Trophoblast cell (in vitro differentiated cells and primary cell): ENCODE measurements at regions not wholly inside any gene's neighbourhood (a gene's known extent, or its start where the extent isn't known, plus 50 kb on each side); places are given as distances from the start of the nearest gene placed in this dataset.

ENCODE experiments used
- DNase-seq, 2 donors: peaks; one replicate each; pipeline ENCODE4 v3.0.0-alpha.2; 2016
- H2AFZ ChIP-seq: 2 replicates; pipeline ENCODE4 v1.6.1; 2013; ENCODE audit warnings: low read length, moderate library complexity, mild to moderate bottlenecking; ENCODE audit not compliant: insufficient read depth, poor library complexity
- H2AK5ac ChIP-seq: 2 replicates; pipeline ENCODE4 v1.6.1; 2013; ENCODE audit warnings: mild to moderate bottlenecking, low read length
- H2BK120ac ChIP-seq: 2 replicates; pipeline ENCODE4 v1.6.1; 2013; ENCODE audit warnings: low read length, mild to moderate bottlenecking, moderate library complexity; ENCODE audit not compliant: insufficient read depth, poor library complexity
- H2BK12ac ChIP-seq: 2 replicates; pipeline ENCODE4 v1.6.1; 2013; ENCODE audit warnings: mild to moderate bottlenecking, low read length, moderate library complexity
- H2BK5ac ChIP-seq: 2 replicates; pipeline ENCODE4 v1.6.1; 2013; ENCODE audit warnings: low read length, low read depth, moderate library complexity, mild to moderate bottlenecking; ENCODE audit not compliant: poor library complexity
- H3K14ac ChIP-seq: 2 replicates; pipeline ENCODE4 v1.6.1; 2013; ENCODE audit warnings: mild to moderate bottlenecking, low read length
- H3K18ac ChIP-seq: 2 replicates; pipeline ENCODE4 v1.6.1; 2013; ENCODE audit warnings: mild to moderate bottlenecking, low read length
- H3K23ac ChIP-seq: 2 replicates; pipeline ENCODE4 v1.6.1; 2013; ENCODE audit warnings: low read length
- H3K27ac ChIP-seq: 2 replicates; pipeline ENCODE4 v1.5.1; 2013; ENCODE audit warnings: low read depth, mild to moderate bottlenecking, inconsistent platforms, low read length, moderate library complexity
- H3K27me3 ChIP-seq: 2 replicates; pipeline ENCODE4 v1.6.1; 2013; ENCODE audit warnings: inconsistent platforms, mild to moderate bottlenecking, low read length, moderate library complexity; ENCODE audit not compliant: insufficient read depth
- H3K36me3 ChIP-seq, 2 experiments: 1 replicate in 1 of 2; 2 replicates in 1 of 2; pipeline ENCODE4 v1.6.1; 2013; ENCODE audit warnings: low read length in 2 of 2, mild to moderate bottlenecking in 2 of 2, moderate library complexity in 1 of 2; ENCODE audit not compliant: insufficient read depth in 2 of 2, control insufficient read depth in 1 of 2
- H3K4ac ChIP-seq: 2 replicates; pipeline ENCODE4 v1.6.1; 2013; ENCODE audit warnings: low read depth, mild to moderate bottlenecking, low read length, moderate library complexity
- H3K4me1 ChIP-seq, 2 experiments: 1 replicate in 1 of 2; 2 replicates in 1 of 2; pipeline ENCODE4 v1.6.1; 2013; ENCODE audit warnings: low read length in 2 of 2, mild to moderate bottlenecking in 2 of 2, moderate library complexity in 1 of 2; ENCODE audit not compliant: insufficient read depth in 2 of 2, control insufficient read depth in 1 of 2
- H3K4me2 ChIP-seq: 2 replicates; pipeline ENCODE4 v1.6.1; 2013; ENCODE audit warnings: inconsistent platforms, mild to moderate bottlenecking, low read length, moderate library complexity
- H3K4me3 ChIP-seq: 2 replicates; pipeline ENCODE4 v1.5.1; 2013; ENCODE audit warnings: mild to moderate bottlenecking, low read depth, low read length, inconsistent platforms
- H3K79me1 ChIP-seq: one replicate; pipeline ENCODE4 v1.6.1; 2013; ENCODE audit warnings: low read length
- H3K79me2 ChIP-seq: 2 replicates; pipeline ENCODE4 v1.6.1; 2013; ENCODE audit warnings: low read length, mild to moderate bottlenecking; ENCODE audit not compliant: control insufficient read depth, insufficient read depth, poor library complexity
- H3K9ac ChIP-seq: 2 replicates; pipeline ENCODE4 v1.6.1; 2013; ENCODE audit warnings: mild to moderate bottlenecking, low read length
- H3K9me3 ChIP-seq: 2 replicates; pipeline ENCODE4 v1.6.1; 2013; ENCODE audit warnings: low read depth, mild to moderate bottlenecking, control low read depth, inconsistent platforms, low read length; ENCODE audit not compliant: insufficient read depth
- H4K12ac ChIP-seq: 2 replicates; pipeline ENCODE4 v1.6.1; 2013; ENCODE audit warnings: low read depth, mild to moderate bottlenecking, low read length, moderate library complexity
- H4K8ac ChIP-seq: 2 replicates; pipeline ENCODE4 v1.6.1; 2013; ENCODE audit warnings: low read depth, mild to moderate bottlenecking, low read length, moderate library complexity
- H4K91ac ChIP-seq: one replicate; pipeline ENCODE4 v1.6.1; 2013; ENCODE audit warnings: low read depth, mild to moderate bottlenecking, low read length, moderate library complexity
- WGBS: extraction: QIAGEN DNeasy Blood & Tissue Kit; methylation state at CpG from one replicate; pipeline ENCODE4 v1.1.7; 2013; ENCODE audit warnings: missing lambda C conversion rate; ENCODE audit not compliant: insufficient read length, insufficient coverage; ENCODE audit errors: extremely low coverage; 5-methylcytosine and 5-hydroxymethylcytosine counted together

- no peak overlapping the region for H3K14ac ChIP-seq
- WGBS: no CpG with 5 or more reads among the region's 4 CpGs
- no peak overlapping the region for H4K91ac ChIP-seq
- H3K4me3 ChIP-seq: no peak overlapping the region
- no peak overlapping the region for H3K4me2 ChIP-seq
- H3K79me1 ChIP-seq: no peaks in the 10 kb centered on the region
- no peak overlapping the region for H4K12ac ChIP-seq
- H2BK120ac ChIP-seq: no peak overlapping the region
- no peak overlapping the region for H4K8ac ChIP-seq
- no peak overlapping the region for H3K23ac ChIP-seq
- H2BK12ac ChIP-seq: no peak overlapping the region
- H3K9me3 ChIP-seq: no peaks in the 10 kb centered on the region
- no peak overlapping the region for H3K4ac ChIP-seq
- no peak overlapping the region for H2BK5ac ChIP-seq
- no peak overlapping the region for H3K9ac ChIP-seq
- no peaks in the 10 kb centered on the region for H3K79me2 ChIP-seq
- H3K27me3 ChIP-seq: no peaks in the 10 kb centered on the region
- no peak overlapping the region for H2AK5ac ChIP-seq
- H3K18ac ChIP-seq: no peak overlapping the region
- no peak for DNase-seq
- no peaks in the 10 kb centered on the region for H3K36me3 ChIP-seq
- H2AFZ ChIP-seq: no peak overlapping the region
- H3K27ac ChIP-seq: no peak overlapping the region
- no peaks in the 10 kb centered on the region for H3K4me1 ChIP-seq
These were observed 109.4 kb downstream of the BARHL2 start for GRCh38 chr1:90607736-90608135.

GRCh38 chr1:90605070-90605469, 112.0 kb downstream of the BARHL2 start:
- H2AK5ac ChIP-seq: no peak overlapping the region
- no peaks in the 10 kb centered on the region for H3K9me3 ChIP-seq
- no peaks in the 10 kb centered on the region for H3K79me2 ChIP-seq
- no peaks in the 10 kb centered on the region for H3K79me1 ChIP-seq
- no peaks in the 10 kb centered on the region for H3K27me3 ChIP-seq
- H3K9ac ChIP-seq: no peak overlapping the region
- no peak overlapping the region for H3K23ac ChIP-seq
- no peaks in the 10 kb centered on the region for H3K4me1 ChIP-seq
- no peak overlapping the region for H4K91ac ChIP-seq
- H2BK120ac ChIP-seq: no peak overlapping the region
- WGBS: no CpG with 5 or more reads among the region's 1 CpG
- H3K4me3 ChIP-seq: no peak overlapping the region
- H2AFZ ChIP-seq: no peak overlapping the region
- no peak overlapping the region for H3K14ac ChIP-seq
- no peak overlapping the region for H2BK5ac ChIP-seq
- no peak overlapping the region for H4K12ac ChIP-seq
- H3K4ac ChIP-seq: no peak overlapping the region
- H3K18ac ChIP-seq: no peak overlapping the region
- no peak overlapping the region for H3K4me2 ChIP-seq
- no peak overlapping the region for H4K8ac ChIP-seq
- H3K27ac ChIP-seq: no peak overlapping the region
- no peak for DNase-seq
- H3K36me3 ChIP-seq: no peaks in the 10 kb centered on the region
- no peak overlapping the region for H2BK12ac ChIP-seq

- Histone ChIP-seq H4K8ac (no peak overlapping the region), H3K23ac (no peak overlapping the region), H3K36me3 (no peaks in the 10 kb centered on the region), H2AK5ac (no peak overlapping the region), H3K27me3 (no peaks in the 10 kb centered on the region), H3K4ac (no peak overlapping the region), H2BK5ac (no peak overlapping the region), H3K18ac (no peak overlapping the region), H3K4me1 (no peaks in the 10 kb centered on the region), H4K91ac (no peak overlapping the region), H2BK120ac (no peak overlapping the region), H3K79me2 (no peaks in the 10 kb centered on the region), H2AFZ (no peak overlapping the region), H3K9me3 (peaks cover 3% of the 10 kb centered on the region), H4K12ac (no peak overlapping the region), H3K9ac (no peak overlapping the region), H3K4me3 (no peak overlapping the region), H3K79me1 (no peaks in the 10 kb centered on the region), H3K14ac (no peak overlapping the region), H3K4me2 (no peak overlapping the region), H3K27ac (no peak overlapping the region), H2BK12ac (no peak overlapping the region)
- DNase-seq: no peak
These were observed 123.8 kb downstream of the BARHL2 start for GRCh38 chr1:90593312-90593711.

- DNase-seq: no peak
- Histone ChIP-seq H4K12ac (no peak overlapping the region), H3K4me2 (no peak overlapping the region), H3K9ac (no peak overlapping the region), H2AK5ac (no peak overlapping the region), H2AFZ (no peak overlapping the region), H3K36me3 (no peaks in the 10 kb centered on the region), H3K4ac (no peak overlapping the region), H3K4me3 (no peak overlapping the region), H2BK5ac (no peak overlapping the region), H3K9me3 (no peaks in the 10 kb centered on the region), H4K91ac (no peak overlapping the region), H2BK12ac (no peak overlapping the region), H3K79me2 (no peaks in the 10 kb centered on the region), H3K23ac (no peak overlapping the region), H4K8ac (no peak overlapping the region), H3K27me3 (no peaks in the 10 kb centered on the region), H3K18ac (no peak overlapping the region), H2BK120ac (no peak overlapping the region), H3K14ac (no peak overlapping the region), H3K79me1 (no peaks in the 10 kb centered on the region), H3K4me1 (no peaks in the 10 kb centered on the region), H3K27ac (no peak overlapping the region)
- WGBS: no CpG with 5 or more reads among the region's 10 CpGs
These were observed 125.1 kb downstream of the BARHL2 start for GRCh38 chr1:90591970-90592356.
